ENCODE measurements at regions not wholly inside any gene's neighbourhood (a gene's known extent, or its start where the extent isn't known, plus 50 kb on each side); places are given as distances from the start of the nearest gene placed in this dataset.

- ATAC-seq, result no peak
- no TSS peak for BruUV-seq (replicated peaks)
- Histone ChIP-seq H3F3A (ENCODE audit: low read length, unreplicated experiment) (no peaks in the 10 kb centered on the region), H3K79me2 (ENCODE audit: low read length) (no peaks in the 10 kb centered on the region), H3K36me3 (ENCODE audit: low read depth, low read length) (no peaks in the 10 kb centered on the region), H4K20me1 (ENCODE audit: low read length) (no peaks in the 10 kb centered on the region), H3K9me3 (ENCODE audit: low read length) (no peaks in the 10 kb centered on the region), H2AFZ (ENCODE audit: low read length) (no peak overlapping the region), H3K27me3 (ENCODE audit: low read length) (no peaks in the 10 kb centered on the region), H3K9ac (ENCODE audit: low read length) (no peak overlapping the region), H3K27ac (ENCODE audit: low read length) (no peak overlapping the region), H3K4me1 (ENCODE audit: insufficient read depth, low read length) (no peaks in the 10 kb centered on the region), H3K4me2 (ENCODE audit: low read length) (no peak overlapping the region), H3K4me3 (ENCODE audit: low read length) (no peak overlapping the region), H3K9me2 (replicated peaks; ENCODE audit: low read length) (no peaks in the 10 kb centered on the region)
- ChIA-PET CTCF (no interaction called here), POLR2A (ENCODE audit: unreplicated experiment) (no interaction called here)
- DNase-seq, result no peak
- TF ChIP-seq CTCF (conservative IDR thresholded peaks at IDR 0.05; ENCODE audit: low read depth, low read length) (no peak), EZH2 (IDR thresholded peaks at IDR 0.05; ENCODE audit: low read length, unreplicated experiment) (no peak), EZH2phosphoT487 (IDR thresholded peaks at IDR 0.05; ENCODE audit: borderline replicate concordance, low read length) (no peak)
- intact Hi-C loops (cut with micrococcal nuclease), result no loop called here
Observed at GRCh38 chr4:24164797-24165196, 274.9 kb upstream of the PPARGC1A start.

- ChIA-PET POLR2A (ENCODE audit: unreplicated experiment) (no interaction called here), CTCF (no interaction called here)
- Histone ChIP-seq H3K27ac (ENCODE audit: low read length) (no peak overlapping the region), H3K4me2 (ENCODE audit: low read length) (no peak overlapping the region), H3K9me3 (ENCODE audit: low read length) (no peaks in the 10 kb centered on the region), H3K9me2 (replicated peaks; ENCODE audit: low read length) (no peaks in the 10 kb centered on the region), H3K4me1 (ENCODE audit: insufficient read depth, low read length) (no peaks in the 10 kb centered on the region), H3F3A (ENCODE audit: low read length, unreplicated experiment) (no peaks in the 10 kb centered on the region), H3K4me3 (ENCODE audit: low read length) (no peak overlapping the region), H2AFZ (ENCODE audit: low read length) (no peak overlapping the region), H3K79me2 (ENCODE audit: low read length) (no peaks in the 10 kb centered on the region), H3K27me3 (ENCODE audit: low read length) (no peaks in the 10 kb centered on the region), H3K36me3 (ENCODE audit: low read depth, low read length) (no peaks in the 10 kb centered on the region), H4K20me1 (ENCODE audit: low read length) (no peaks in the 10 kb centered on the region), H3K9ac (ENCODE audit: low read length) (no peak overlapping the region)
- DNase-seq (no peak), ATAC-seq (no peak)
- TF ChIP-seq CTCF (conservative IDR thresholded peaks at IDR 0.05; ENCODE audit: low read depth, low read length), result no peak
- TF ChIP-seq EZH2 (IDR thresholded peaks at IDR 0.05; ENCODE audit: low read length, unreplicated experiment), result no peak
- no peak for TF ChIP-seq EZH2phosphoT487 (IDR thresholded peaks at IDR 0.05; ENCODE audit: borderline replicate concordance, low read length)
- no TSS peak for BruUV-seq (replicated peaks)
- intact Hi-C loops (cut with micrococcal nuclease), result no loop called here
Observed at GRCh38 chr4:24164054-24164693, 274.3 kb upstream of the PPARGC1A start.

DNA sequence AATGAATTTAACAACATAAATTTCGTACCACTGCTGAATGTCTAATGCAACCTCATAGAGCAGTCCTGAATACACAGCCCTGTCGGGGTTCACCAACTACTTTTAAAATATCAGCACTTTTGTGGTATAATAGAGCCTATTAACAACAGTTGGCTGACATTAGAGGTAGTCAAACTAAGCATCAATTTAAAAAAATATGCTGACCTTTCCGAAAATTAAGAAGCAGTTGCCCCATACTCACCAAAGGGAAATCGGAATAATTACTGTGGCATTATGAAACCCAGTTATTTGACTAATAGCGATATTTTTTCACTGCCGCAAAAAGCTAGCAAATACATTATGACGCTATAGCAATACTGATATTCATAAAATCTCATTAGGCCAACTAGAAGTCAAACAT is 273.5 kb upstream of the PPARGC1A start:
- Histone ChIP-seq H2AFZ (ENCODE audit: low read length) (no peak overlapping the region), H3K9me3 (ENCODE audit: low read length) (no peaks in the 10 kb centered on the region), H4K20me1 (ENCODE audit: low read length) (no peaks in the 10 kb centered on the region), H3K27ac (ENCODE audit: low read length) (no peak overlapping the region), H3K4me1 (ENCODE audit: insufficient read depth, low read length) (no peaks in the 10 kb centered on the region), H3K79me2 (ENCODE audit: low read length) (no peaks in the 10 kb centered on the region), H3K4me3 (ENCODE audit: low read length) (no peak overlapping the region), H3K9me2 (replicated peaks; ENCODE audit: low read length) (no peaks in the 10 kb centered on the region), H3K4me2 (ENCODE audit: low read length) (no peak overlapping the region), H3K36me3 (ENCODE audit: low read depth, low read length) (no peaks in the 10 kb centered on the region), H3K9ac (ENCODE audit: low read length) (no peak overlapping the region), H3F3A (ENCODE audit: low read length, unreplicated experiment) (no peaks in the 10 kb centered on the region), H3K27me3 (ENCODE audit: low read length) (no peaks in the 10 kb centered on the region)
- ChIA-PET CTCF (no interaction called here), POLR2A (ENCODE audit: unreplicated experiment) (no interaction called here)
- intact Hi-C loops (cut with micrococcal nuclease), result no loop called here
- no peak for DNase-seq
- no peak for TF ChIP-seq EZH2 (IDR thresholded peaks at IDR 0.05; ENCODE audit: low read length, unreplicated experiment)
- ATAC-seq, result no peak
- BruUV-seq (replicated peaks), result no TSS peak
